ENCODE measurements at regions not wholly inside any gene's neighbourhood (a gene's known extent, or its start where the extent isn't known, plus 50 kb on each side); places are given as distances from the start of the nearest gene placed in this dataset.

GRCh38 chr2:238692562-238692961, 155.3 kb upstream of the TWIST2 start:
- Histone ChIP-seq H3K27me3 (ENCODE audit: low read depth) (no peaks in the 10 kb centered on the region), H3K4me3 (no peak overlapping the region), H3K36me3 (replicated peaks) (no peaks in the 10 kb centered on the region), H3K9me3 (no peaks in the 10 kb centered on the region), H3K4me1 (no peaks in the 10 kb centered on the region)
- no peak for DNase-seq (ENCODE audit: low spot score in 2 of 2)
- in situ Hi-C loops (cut with MboI; ENCODE audit: low sequenced_read_pairs): no loop called here

DNA sequence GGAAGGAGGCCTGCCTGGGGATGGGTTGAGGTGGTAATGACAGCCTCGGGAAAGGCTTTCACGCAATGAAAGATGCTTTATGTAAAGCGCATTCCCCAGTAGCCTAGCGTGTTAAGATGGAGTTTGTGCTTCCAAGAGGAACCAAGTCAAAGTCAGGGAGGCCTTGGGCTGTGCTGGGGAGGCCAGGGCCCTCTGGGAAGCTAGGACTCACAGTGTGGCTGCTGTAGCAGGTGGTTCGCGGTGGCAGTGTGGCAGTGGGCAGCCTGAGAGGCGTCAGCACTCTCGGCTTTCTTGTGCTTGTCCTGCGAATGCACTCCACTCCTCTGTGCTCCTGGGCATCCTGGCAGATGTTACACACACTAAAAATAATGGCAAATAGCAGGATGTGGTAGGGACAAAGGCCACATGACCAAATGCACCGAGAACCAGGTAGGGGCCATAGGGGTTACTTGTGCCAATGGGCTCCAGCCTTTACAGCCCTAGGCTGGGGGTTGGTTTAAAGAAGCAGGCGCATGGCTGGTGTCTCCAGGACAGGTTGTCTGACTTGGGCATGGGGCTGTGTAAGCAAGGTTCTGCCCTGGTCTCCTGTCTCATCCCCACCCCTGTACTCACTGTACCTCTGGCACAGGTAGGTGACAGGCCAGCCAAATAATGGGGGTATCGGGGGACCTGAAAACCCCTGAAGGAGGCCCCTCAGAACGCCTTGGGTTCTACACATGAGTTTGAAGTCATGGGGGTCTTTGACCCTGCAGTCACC, 154.4 kb upstream of the TWIST2 start:
- no peak for DNase-seq (ENCODE audit: low spot score in 2 of 2)
- in situ Hi-C loops (cut with MboI; ENCODE audit: low sequenced_read_pairs): no loop called here

DNA sequence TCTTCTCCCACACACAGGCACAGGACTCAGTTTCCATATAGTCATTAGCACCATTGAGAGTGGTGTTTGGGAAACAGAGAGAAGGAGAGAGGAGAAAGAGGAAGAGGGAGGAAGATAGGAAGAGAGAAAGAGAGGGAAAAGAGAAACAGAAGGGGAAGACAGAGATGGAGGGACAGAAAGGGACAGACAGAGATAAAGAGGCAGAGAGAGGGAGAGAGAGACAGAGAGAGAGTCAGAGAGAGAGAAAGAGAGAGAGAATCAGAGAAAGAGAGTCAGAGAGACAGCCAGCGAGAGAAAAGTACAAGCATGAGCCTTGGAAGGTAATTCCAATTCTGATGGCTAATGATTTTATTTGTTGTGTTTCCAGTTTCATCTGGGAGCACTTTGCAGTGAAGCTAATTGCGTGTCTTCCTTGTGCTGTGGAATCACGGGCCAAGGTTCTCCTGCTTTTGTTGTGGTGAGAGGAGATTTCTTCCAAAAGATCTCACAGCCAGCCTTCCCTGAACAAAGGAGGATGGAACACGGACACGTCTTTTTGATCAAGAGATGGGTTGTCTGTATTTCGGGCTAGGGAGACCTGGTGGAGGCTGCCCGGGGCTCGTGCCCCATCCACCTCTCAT, 153.6 kb upstream of the TWIST2 start:
- Histone ChIP-seq H3K9me3 (no peaks in the 10 kb centered on the region), H3K27me3 (ENCODE audit: low read depth) (no peaks in the 10 kb centered on the region), H3K4me1 (no peaks in the 10 kb centered on the region), H3K4me3 (no peak overlapping the region), H3K36me3 (replicated peaks) (no peaks in the 10 kb centered on the region)
- no peak for DNase-seq (ENCODE audit: low spot score in 2 of 2)
- in situ Hi-C loops (cut with MboI; ENCODE audit: low sequenced_read_pairs): no loop called here

More for the DNA sequence above, 154.4 kb upstream of the TWIST2 start:
- Histone ChIP-seq H3K27me3 (ENCODE audit: low read depth) (no peaks in the 10 kb centered on the region), H3K9me3 (no peaks in the 10 kb centered on the region), H3K4me1 (no peaks in the 10 kb centered on the region), H3K36me3 (replicated peaks) (no peaks in the 10 kb centered on the region), H3K4me3 (no peak overlapping the region)

GRCh38 chr2:238694922-238695321, 153.0 kb upstream of the TWIST2 start:
- Histone ChIP-seq H3K36me3 (replicated peaks) (no peaks in the 10 kb centered on the region), H3K9me3 (no peaks in the 10 kb centered on the region), H3K4me1 (no peaks in the 10 kb centered on the region), H3K27me3 (ENCODE audit: low read depth) (no peaks in the 10 kb centered on the region), H3K4me3 (no peak overlapping the region)
- in situ Hi-C loops (cut with MboI; ENCODE audit: low sequenced_read_pairs): no loop called here
- DNase-seq (ENCODE audit: low spot score in 2 of 2): no peak

DNA sequence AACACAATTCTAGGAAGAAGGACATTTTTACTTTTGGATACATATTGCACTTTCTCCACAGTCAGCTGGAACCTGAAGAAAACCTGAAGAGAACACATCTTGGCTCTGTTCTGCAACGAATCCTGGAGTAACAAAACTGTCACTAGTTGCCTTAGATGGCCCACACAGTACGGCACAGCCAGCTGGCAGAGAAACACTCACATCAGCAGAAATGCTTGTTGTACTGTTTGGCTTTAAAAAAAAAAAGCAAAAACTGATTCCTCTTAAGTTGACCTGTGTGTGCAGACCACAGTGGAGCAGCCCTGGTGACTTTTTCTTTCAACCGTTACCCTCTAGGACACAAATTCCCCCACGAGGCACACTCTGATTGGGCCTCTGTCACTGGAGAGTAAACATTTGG, 152.3 kb upstream of the TWIST2 start:
- H3K9me3 ChIP-seq: no peaks in the 10 kb centered on the region
- no peak for DNase-seq (ENCODE audit: low spot score in 2 of 2)
- H3K36me3 ChIP-seq (replicated peaks): no peaks in the 10 kb centered on the region
- in situ Hi-C loops (cut with MboI; ENCODE audit: low sequenced_read_pairs): no loop called here
- H3K4me1 ChIP-seq: no peaks in the 10 kb centered on the region
- no peaks in the 10 kb centered on the region for H3K27me3 ChIP-seq (ENCODE audit: low read depth)
- no peak overlapping the region for H3K4me3 ChIP-seq

DNA sequence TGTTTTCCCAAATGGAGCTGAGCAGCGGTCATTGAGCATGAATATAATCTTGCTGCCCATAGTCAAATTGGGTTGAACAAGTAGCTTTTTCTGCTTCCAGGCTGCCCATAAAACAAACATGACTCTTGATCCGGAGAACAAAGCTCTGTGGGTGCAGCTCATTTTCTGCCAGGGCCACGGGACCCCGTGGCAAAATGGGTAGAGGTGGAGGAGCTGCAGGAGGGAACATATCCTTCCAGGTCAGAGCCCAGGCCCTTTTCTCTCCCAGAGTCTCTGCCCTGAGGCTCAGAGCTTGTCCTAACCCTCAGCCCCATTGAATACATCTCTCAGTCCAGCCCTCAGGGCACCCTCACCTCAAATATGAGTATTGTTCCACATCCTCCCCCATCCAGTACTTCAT, 151.6 kb upstream of the TWIST2 start:
- Histone ChIP-seq H3K4me1 (no peaks in the 10 kb centered on the region), H3K9me3 (no peaks in the 10 kb centered on the region), H3K36me3 (replicated peaks) (no peaks in the 10 kb centered on the region), H3K27me3 (ENCODE audit: low read depth) (no peaks in the 10 kb centered on the region), H3K4me3 (no peak overlapping the region)
- DNase-seq (ENCODE audit: low spot score in 2 of 2): no peak
- in situ Hi-C loops (cut with MboI; ENCODE audit: low sequenced_read_pairs): no loop called here

DNA sequence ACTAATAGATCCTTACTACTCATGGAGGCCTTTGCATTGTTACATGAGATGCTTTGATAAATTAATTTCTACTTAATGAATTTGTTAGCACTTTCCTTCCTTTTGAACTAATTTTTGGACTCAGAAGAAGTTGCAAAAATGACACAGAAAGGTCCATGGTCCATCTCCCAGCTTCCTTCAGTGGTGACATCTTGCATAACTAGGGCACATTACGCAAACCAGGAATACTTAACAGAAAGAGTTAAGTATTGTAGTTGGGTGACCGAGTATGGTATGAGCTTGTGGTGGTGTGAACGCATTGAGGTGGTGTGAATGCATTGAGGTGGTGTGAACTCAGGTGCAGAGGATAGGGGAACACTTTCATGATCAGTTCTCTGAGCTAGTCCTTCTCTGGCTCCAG, 151.1 kb upstream of the TWIST2 start:
- no peaks in the 10 kb centered on the region for H3K36me3 ChIP-seq (replicated peaks)
- in situ Hi-C loops (cut with MboI; ENCODE audit: low sequenced_read_pairs): no loop called here
- DNase-seq (ENCODE audit: low spot score in 2 of 2): no peak
- no peaks in the 10 kb centered on the region for H3K4me1 ChIP-seq
- H3K9me3 ChIP-seq: no peaks in the 10 kb centered on the region
- H3K4me3 ChIP-seq: no peak overlapping the region
- no peaks in the 10 kb centered on the region for H3K27me3 ChIP-seq (ENCODE audit: low read depth)

DNA sequence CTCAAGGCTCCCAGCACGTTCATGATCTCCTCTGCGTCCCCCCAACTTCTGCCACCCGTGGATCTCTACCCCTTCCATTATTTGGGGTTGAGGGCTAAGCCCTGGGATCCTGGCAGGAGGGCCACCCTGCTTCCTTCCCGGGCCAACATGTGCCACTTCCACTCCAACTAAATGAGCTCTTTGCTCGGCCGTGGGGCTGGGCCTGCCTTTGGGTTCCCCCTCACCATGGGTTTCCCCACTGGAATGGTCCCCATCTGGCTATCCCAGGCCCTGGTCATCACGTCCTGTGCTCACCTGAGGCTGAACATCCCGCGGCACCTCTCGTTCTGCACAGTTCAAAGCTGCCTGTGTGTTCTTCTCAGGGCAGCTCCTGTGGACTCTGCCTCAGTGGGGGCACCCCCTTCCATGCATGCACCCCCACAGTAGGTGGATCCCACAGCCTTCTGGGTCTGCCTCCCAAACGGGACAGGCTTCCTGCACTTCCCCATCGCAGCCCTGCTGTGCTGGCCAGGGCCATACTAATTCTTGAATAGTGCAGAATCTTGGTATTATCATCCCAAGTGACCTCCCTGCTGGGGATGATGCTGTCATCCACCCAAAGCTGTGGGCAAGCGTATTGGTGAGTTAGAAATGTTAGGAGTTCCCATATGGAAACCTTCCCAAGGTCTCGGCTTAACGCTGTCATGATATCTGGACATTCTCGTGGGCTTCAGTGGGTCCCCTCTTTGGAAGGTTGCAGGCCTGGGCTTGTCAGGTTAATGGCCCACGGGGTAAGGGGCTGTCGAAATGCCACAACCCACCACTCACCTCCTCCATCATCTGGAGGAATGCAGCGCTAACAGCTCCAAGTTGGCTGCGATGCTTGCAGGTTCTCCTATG, 150.5 kb upstream of the TWIST2 start:
- in situ Hi-C loops (cut with MboI; ENCODE audit: low sequenced_read_pairs): no loop called here
- Histone ChIP-seq H3K27me3 (ENCODE audit: low read depth) (no peaks in the 10 kb centered on the region), H3K36me3 (replicated peaks) (no peaks in the 10 kb centered on the region), H3K4me1 (no peaks in the 10 kb centered on the region), H3K9me3 (no peaks in the 10 kb centered on the region), H3K4me3 (no peak overlapping the region)
- DNase-seq (ENCODE audit: low spot score in 2 of 2): no peak

GRCh38 chr2:238698072-238698352, 149.9 kb upstream of the TWIST2 start:
- H3K4me1 ChIP-seq: no peaks in the 10 kb centered on the region
- H3K4me3 ChIP-seq: no peak overlapping the region
- no peaks in the 10 kb centered on the region for H3K27me3 ChIP-seq (ENCODE audit: low read depth)
- DNase-seq (ENCODE audit: low spot score in 2 of 2): no peak
- in situ Hi-C loops (cut with MboI; ENCODE audit: low sequenced_read_pairs): no loop called here
- no peaks in the 10 kb centered on the region for H3K9me3 ChIP-seq
- no peaks in the 10 kb centered on the region for H3K36me3 ChIP-seq (replicated peaks)

- no peaks in the 10 kb centered on the region for H3K27me3 ChIP-seq (ENCODE audit: low read depth)
- in situ Hi-C loops (cut with MboI; ENCODE audit: low sequenced_read_pairs): no loop called here
- no peak overlapping the region for H3K4me3 ChIP-seq
- DNase-seq (ENCODE audit: low spot score in 2 of 2): no peak
- no peaks in the 10 kb centered on the region for H3K9me3 ChIP-seq
- no peaks in the 10 kb centered on the region for H3K4me1 ChIP-seq
- no peaks in the 10 kb centered on the region for H3K36me3 ChIP-seq (replicated peaks)
These were observed 149.2 kb upstream of the TWIST2 start for GRCh38 chr2:238698451-238699306.

- DNase-seq (ENCODE audit: low spot score in 2 of 2): no peak
- H3K4me1 ChIP-seq: no peaks in the 10 kb centered on the region
- H3K36me3 ChIP-seq (replicated peaks): no peaks in the 10 kb centered on the region
- H3K27me3 ChIP-seq (ENCODE audit: low read depth): no peaks in the 10 kb centered on the region
- H3K9me3 ChIP-seq: no peaks in the 10 kb centered on the region
- no peak overlapping the region for H3K4me3 ChIP-seq
- in situ Hi-C loops (cut with MboI; ENCODE audit: low sequenced_read_pairs): no loop called here
These were observed 148.4 kb upstream of the TWIST2 start for GRCh38 chr2:238699307-238700116.

DNA sequence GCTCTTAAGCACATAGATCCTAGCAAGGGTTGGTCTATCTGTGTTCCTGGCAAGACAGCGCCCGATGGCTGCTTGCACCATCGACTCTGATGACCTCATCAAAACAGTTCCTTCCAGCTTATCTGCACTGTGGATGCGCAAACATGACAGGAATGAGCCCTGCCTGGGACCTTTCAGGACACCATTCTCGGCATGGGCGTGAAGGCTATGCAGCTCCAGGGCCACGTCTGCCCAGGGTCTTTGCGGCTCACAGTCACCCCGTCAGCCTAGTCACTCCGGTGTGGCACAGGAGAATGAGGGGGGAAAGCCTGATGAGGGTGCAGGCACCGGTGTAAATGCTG, 147.8 kb upstream of the TWIST2 start:
- in situ Hi-C loops (cut with MboI; ENCODE audit: low sequenced_read_pairs): no loop called here
- H3K27me3 ChIP-seq (ENCODE audit: low read depth): no peaks in the 10 kb centered on the region

More for the DNA sequence above, 147.8 kb upstream of the TWIST2 start:
- Histone ChIP-seq H3K4me3 (no peak overlapping the region), H3K36me3 (replicated peaks) (no peaks in the 10 kb centered on the region), H3K9me3 (no peaks in the 10 kb centered on the region), H3K4me1 (no peaks in the 10 kb centered on the region)
- DNase-seq (ENCODE audit: low spot score in 2 of 2): no peak

Data from HAP-1 (cell line).